ENCODE measurements at regions not wholly inside any gene's neighbourhood (a gene's known extent, or its start where the extent isn't known, plus 50 kb on each side); places are given as distances from the start of the nearest gene placed in this dataset.

DNA sequence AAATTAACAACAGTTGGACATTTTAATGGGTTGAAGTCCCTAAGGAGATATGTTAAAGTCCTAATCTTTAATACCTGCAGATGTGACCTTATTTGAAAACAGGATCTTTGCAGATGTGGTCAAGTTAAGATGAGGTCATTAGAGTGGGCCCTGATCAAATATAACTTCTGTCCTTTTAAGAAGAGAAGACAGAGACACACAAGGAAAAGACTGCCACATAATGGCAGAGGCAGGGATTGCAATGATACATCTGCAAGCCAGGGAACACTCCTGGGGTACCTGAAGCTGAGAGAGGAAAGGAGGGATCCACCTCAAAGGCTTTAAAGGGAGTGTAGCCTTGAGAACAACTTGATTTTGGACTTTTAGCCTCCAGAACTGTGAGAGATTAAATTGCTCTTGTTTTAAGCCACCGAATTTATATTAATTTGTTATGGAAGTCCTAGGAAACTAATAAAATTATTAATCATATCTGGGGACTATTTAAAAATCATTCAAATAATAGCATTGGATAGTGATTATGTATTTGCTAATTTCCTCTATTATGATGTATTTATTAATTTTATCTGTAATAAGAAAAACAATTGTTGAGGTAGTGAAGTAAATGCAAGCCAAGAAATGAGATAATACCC is 700.0 kb upstream of the PCDH15 start:
- peak; percentile 67 for DNase-seq (ENCODE audit: low spot score)

DNA sequence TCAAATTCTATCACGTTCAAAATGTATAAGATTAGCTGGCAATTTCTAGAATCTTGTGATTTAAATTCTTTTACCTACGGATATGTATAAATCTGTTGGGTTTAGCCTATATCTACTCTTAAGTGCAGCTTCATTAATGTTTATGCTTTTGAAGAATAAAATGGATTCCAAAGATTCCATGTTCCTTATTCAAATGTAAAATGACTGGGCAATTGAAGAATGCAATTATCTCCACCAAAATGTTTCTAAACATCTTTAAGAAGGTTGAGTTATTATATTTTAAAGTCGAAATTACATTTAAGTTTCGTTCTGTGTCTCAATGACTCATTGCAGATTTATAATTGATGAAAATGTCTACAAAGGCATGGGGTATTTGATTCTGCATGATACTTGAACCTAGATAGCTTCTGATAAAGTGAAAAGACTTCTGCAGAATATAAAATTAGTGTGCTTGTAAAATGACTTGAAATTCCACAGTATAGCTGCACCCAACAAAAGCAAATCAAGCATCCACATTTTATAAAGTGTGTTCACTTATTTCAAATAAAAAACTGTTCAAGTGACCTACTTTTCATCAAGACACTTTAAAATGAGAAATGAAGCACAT is 697.0 kb upstream of the PCDH15 start:
- no peak for DNase-seq (ENCODE audit: low spot score)

DNA sequence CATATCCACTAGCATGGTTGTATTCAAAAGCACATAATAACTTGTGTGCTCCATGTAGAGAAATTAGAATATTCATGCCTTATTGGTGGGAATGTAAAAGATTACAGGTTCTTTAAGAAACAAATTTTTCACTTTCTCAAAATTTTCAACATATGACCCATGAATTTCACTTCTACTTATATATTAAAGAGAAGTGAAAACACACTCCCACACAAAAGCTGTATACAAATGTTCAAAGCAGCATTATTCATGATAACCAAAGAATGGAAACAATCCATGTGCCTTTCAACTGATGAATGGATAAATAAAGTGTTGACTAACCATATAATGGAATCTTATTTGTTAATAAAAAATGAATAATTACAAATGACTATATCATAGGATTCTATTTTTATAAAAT is 694.5 kb upstream of the PCDH15 start:
- DNase-seq (ENCODE audit: low spot score) = no peak

DNA sequence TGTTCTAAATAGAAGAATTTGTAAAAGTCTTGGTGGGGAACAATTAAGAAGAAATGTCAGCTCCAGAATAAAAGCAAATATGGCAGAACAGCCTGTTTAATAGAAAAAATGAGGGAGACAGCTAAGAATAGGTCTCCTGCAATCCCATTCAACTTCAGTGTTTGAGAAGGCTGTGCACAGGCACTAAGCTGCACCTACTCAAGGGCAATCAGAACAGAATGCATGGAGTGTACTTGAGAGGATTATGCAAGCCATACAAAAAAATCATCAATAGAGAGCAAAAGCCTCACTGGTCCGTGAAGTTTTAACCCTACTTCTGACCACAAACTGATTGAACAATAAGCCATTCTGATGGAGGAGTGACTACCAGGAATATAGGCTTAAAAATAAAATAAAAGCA is 690.7 kb upstream of the PCDH15 start:
- DNase-seq (ENCODE audit: low spot score) = no peak

DNA sequence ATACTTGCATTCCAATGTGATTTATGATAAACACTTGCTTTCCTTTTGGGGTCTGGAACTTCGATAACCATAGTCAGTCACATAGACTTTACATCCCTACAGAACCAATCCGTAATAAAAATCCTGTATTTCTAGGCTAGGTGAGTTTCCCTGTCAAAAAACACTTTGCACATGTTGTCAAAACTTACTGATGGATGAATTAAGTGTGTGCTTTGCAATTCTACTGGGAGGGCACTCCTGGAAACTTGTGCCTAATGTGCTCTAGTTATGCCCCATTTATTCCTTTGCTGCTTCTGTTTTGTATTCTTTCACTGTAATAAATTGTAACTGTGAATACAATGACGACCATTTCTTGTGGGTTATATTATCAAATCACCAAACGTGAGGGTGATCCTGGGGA is 684.8 kb upstream of the PCDH15 start:
- no peak for DNase-seq (ENCODE audit: low spot score)

DNA sequence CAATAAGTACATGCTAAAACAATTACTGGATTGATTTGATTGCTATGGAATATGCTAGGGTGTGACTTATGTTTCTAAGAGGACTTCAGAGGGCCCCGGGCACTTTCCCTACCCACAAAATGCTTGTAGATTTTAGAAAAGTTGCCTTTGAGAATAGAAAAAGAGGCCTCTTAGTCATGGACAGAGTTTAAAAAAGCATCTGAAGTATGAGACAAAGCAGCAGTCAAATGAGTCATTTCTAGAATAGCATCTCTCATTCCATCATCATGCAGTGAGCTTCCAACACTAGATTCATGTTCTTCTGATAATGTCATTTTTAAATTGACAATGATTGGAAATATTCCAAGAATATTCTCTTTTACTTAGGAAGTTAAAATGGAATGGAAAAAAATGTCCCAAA is 675.1 kb upstream of the PCDH15 start:
- no peak for DNase-seq (ENCODE audit: low spot score)

DNA sequence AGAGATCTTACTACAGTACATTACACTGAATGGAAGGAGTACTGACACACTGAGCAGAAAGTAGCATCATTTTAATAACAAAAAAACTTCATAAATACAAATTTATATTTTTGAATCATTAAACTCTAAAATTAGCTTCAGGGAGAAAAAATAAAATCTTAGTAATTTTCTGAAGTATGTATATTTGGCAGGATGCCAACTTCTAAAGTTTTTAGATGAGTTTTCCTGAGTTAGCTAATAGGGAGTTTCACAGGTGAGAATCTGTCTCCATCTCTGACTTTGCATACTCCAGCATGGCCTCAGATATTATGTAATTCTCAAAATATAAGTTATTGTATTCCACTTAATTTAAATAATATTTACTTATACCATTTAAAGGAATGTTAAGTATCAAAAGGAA is 673.2 kb upstream of the PCDH15 start:
- no peak for DNase-seq (ENCODE audit: low spot score)

DNA sequence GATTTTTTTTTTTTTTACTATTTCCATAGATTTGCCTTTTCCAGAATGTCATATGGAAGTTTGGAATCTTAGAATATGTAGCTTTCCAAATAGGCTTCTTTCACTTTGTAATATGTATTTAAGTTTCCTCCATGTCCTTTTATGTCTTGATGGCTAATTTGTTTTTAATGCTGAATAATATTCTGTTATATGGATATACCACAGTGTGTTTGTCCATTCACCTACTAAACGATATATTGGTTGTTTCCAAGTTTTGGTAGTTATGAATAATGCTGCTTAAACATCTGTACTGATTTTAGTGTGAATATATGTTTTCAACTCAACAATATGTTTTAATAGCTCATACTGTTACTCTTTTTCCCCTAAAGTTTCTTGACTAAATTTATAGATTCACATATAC is 669.8 kb upstream of the PCDH15 start:
- DNase-seq (ENCODE audit: low spot score) = no peak

DNA sequence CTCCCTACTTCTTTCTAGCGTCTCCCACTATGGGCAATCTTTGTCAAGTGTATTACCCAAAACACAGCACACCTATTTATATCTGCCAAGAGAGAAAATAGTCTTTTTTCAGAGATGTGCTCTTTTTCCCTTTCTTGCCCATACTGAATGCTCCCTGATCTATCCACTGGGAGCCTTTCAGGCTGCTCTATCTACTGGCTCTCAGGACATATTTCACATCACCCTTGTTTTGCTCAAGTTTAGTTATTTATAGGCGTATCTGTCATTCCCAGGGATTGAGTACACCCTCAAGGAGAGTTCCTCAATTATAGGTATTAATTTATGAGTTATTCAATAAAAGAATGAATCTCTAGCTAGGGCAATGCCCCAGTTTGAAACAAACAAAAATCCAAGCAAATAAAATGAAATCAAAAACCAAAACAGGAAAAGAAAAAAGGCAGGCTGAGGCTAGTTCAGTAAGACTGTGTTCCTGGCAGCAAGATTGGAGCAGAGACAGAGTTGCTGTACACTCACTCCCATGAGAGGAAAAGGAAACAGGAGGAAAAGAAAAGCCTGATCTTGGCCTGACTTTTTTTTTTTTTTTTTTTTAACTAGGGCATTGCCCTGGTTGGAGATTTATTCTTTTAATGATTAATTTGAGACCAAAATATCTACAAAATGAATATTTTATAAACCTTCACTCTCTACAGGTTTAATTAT is 665.9 kb upstream of the PCDH15 start:
- no peak for DNase-seq (ENCODE audit: low spot score)

DNA sequence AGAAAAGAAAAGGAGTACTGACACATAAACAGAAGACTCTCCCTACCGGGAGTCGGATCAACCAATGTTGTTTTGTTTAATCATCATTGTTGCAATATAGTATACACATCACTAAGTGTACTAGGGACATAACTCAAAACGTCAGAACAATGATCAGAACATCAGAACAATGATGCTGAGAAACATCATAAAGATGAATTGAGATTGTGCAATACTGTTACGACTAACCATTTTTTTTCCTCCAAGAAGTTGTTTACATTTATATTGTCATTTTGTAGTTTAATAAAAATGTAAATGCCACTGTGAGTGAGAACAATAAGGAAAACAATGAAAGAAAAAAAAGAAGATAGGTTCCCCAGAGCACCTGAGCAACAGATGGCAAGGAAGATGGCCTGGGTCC is 663.1 kb upstream of the PCDH15 start:
- no peak for DNase-seq (ENCODE audit: low spot score)

DNA sequence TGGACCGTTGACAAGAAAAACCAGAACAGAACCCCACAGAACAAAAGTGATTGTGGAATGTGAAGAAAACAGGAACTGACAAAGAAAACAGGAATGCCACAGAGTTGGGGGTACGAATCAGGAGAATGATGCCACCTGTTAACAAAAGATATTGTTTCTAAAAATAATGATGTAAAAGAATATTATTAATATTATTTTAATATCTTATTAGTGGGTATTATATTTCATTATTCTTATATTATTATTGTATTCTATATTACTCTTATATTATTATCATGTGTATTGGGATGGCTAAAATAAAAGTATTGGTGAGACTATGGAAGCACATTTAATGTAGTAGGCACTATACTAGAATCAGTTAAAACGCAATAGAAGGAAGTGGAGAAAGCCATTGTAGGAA is 659.0 kb upstream of the PCDH15 start:
- no peak for DNase-seq (ENCODE audit: low spot score)

DNA sequence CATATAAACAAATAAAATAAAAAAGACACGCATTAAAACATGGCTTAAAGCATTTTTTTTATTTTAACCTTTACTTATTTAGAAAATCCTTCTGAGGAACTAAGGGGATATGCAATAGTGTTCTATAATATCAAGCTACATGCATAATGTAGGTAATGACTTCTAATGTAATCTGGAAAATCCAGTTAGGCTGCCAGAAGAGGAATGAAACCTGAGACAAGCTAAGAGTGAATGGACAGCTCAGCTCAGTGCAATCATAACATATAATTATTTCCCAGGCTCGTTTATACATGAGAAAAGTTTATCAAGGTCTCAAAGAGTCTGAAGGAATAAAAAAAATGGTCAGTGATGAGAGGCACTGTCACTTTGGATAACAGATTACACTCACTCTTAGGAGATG is 649.0 kb upstream of the PCDH15 start:
- DNase-seq (ENCODE audit: low spot score) = no peak

DNA sequence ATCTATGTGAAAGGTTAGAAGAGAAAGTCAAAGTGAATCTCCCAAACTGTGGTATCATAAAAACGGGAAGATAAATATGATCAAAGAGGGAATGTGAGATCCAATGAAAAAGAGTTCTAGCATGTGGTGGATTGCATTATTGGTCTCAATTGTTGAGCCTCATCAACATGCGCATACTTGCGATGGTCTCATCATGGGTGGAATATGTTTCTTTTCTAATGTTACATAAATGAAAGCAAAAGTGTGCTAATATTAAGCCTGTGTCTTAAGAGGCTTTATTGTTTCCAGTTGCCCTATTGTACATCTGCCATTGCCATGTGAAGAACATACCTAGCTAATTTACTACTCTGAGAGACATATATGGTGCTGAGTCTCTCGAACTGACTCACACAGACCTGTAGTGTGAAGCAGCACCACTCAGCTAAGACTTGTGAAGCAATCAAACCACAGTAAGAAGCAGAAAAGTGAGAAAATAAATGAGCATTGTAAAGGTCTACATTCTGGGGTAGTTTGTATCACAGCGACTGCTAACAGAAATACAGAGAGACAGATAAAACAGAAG is 645.5 kb upstream of the PCDH15 start:
- DNase-seq (ENCODE audit: low spot score) = no peak

DNA sequence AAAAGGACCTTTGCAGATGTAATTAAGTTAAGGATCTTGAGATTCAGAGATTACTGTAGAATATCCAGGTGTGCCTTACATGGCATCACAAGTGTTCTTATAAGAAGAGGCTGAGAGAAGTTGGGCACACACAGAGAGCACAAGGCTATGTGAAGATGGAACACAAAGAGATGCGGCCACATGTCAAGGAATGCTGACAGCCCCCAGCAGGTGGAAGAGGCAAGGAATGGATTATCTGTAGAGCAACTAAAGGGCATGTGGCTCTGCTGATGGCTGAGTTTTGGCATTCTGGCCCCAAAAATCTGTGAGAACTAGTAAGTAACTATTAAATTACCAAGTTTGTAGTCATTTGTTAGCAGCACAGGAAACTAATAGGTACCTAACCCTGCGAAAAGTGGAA is 640.7 kb upstream of the PCDH15 start:
- no peak for DNase-seq (ENCODE audit: low spot score)

DNA sequence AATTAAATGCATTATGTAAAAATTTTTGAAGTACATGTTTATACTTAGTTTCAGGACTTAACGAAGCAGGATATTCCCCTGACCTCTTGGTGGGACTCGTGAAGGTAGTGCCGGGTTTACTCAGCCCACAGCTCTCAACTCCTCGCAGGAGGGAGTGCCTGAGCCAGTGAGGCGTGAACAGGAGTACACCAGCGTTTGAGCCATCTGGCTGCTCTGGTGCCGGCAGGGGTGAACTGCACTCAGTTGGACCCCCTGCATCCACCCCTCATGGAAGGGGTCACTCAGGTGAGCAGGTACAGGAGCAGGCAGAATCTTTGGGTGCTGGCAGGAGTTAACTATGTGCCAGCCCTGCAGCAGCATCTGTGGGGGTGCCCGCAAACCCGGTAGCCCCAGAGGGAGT is 625.1 kb upstream of the PCDH15 start:
- no peak for DNase-seq (ENCODE audit: low spot score)

DNA sequence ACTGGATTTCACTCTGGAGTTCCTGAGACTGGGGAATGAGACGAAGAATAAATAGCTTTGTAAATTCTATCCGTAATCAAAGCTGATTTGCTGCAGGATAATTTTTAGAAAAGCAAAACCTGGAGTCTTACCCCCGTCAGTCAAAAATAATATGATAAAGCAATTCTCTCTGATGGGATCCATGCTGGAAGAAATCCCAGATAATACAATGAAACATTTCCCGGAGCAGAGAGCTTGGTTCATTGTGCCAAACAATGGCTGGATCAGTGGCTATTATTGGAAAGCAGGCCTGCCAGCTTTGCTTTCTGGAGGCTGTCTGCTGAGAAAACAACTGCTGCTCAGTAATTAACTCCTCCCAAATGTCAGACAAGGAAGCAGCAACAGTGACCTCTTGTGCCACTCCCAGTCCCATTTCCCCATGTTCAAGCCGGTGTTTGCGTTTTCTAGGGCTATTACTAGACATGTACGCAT is 609.4 kb upstream of the PCDH15 start:
- no peak for DNase-seq (ENCODE audit: low spot score)

DNA sequence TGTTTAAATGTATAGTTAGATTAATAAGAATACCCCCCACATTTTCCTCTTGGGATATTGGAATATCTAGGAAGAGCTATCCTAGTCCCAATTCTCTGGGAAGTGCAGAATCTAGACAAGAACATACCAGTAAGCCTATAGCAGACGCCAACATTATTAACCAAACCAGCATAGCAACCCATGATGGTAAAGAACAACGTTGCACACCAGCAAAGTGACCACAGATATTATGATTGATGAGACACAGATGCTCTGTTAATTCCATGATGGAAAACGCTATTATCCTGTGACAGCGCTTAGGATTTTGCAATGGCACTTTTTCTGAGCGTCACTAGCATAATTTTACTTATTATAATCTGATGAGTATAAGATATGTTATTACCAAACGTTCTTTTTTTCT is 603.1 kb upstream of the PCDH15 start:
- DNase-seq (ENCODE audit: low spot score) = no peak

DNA sequence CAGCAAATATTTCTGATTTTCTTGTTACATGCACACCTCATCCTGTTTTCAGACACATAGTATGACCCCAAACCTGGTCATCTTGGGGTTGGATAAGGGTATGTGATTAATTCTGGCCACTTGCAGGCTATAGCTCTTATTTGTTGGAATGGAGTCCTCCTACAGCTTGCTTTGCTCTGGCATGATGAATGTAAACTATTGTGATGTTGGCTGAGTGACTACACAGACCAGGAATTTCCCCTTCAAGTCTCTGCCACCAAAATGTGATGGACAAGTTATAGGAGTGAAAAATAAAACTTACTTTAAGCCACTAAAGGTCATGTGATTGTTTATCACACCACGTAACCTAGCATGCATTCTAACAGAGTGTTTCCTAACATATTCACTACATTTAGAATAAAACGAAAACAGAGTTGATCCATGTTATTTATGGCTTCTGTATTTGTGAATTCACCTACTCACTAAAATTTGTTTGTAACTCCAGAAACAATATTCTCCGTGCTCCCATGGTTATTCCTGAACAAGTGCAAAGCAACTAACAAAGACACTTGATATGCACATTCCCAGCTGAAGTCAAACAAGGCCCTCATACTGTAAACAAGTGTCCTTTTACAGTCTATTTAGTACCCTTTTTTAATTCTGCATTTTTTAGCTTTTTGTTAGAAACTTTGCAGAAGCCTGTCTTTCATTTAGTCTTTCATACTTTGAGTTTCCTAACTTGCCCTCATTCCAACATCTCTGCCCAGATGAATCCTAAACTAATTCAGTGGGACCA is 599.2 kb upstream of the PCDH15 start:
- no peak for DNase-seq (ENCODE audit: low spot score)

DNA sequence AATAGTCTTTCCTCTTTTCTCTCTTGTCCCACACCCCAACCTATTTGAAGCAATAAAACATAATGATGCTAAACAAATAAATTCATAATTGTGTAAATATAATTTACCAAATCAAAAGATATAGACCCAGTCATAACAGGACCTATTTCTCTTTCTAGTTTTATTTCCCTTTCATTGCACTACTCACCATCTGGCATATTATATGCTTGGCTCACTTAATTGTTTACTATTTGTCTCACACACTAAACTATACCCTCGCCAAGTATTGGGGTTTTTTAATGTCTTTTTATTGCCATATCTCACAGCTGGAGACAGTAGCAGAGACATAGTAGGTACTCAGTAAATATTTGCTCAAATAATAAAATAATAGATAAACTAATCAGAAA is 597.5 kb upstream of the PCDH15 start:
- DNase-seq (ENCODE audit: low spot score) = no peak

DNA sequence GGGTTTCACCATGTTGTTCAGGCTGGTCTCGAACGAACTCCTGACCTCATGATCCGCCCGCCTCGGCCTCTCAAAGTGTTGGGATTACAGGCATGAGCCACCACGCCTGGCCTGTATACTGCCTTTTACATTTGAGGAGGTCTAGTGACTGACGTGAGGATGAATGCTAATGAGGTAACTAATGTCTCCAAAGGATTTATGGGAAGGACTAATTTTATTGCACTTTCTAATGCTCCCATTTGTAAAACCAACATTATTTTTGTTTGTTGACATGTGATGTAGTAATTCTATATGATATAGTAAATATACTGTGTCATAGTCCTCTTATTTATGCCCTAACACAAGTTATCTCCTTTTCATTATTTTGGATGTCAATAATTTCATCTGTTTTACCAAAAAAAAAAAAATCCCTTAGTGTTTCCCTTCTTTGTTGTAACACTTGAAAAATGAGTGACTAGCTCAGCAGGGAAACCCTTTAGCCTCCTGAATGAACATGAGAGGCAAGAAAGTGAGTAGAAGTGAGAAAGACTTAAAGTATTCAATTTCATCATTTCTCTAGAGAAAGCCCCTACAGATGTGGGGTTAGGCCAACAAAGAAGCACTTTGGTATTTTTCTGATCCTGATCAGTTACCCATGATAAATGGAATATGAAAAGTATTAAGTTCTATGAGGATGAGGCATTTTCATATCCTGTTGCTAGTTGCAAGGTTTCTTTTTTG is 596.9 kb upstream of the PCDH15 start:
- DNase-seq (ENCODE audit: low spot score) = no peak

DNA sequence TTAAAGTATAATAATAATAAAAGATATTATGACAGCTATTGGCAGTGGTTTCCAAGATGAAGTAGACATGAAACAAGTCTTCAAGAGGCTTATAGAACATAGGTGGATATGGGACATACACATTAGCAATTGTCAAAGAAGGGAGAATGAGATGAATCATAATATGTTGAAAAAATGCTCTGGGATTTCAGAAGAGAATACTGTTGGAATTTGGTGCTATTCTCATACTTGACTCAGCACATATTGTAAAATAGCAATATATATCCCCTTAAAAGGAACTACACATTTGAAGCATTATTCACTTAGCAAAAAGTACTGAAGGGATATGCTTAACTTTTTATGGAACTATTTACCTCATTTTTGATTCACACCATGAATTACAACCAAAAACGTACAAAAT is 577.2 kb upstream of the PCDH15 start:
- no peak for DNase-seq (ENCODE audit: low spot score)

DNA sequence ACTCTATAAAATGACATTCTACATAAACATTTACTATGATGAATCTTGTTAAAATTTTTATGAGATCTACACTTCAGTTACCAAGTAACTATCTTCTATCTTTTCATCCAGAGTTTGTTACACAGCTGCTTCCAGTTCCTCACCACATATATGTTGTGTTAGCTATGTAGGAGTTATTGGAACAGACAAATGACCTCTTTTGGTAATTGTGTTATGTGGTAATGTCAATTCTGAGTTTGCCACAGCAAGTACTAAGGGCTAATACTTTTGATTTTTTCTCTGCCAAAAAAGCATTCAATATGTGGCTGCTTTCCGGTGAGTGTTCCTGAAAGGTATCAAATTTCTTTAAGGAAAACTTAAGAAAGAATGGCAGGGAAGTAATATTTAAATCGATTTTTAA is 573.9 kb upstream of the PCDH15 start:
- no peak for DNase-seq (ENCODE audit: low spot score)

Data from NAMALWA (cell line).